A549 (cell line): ENCODE measurements at regions not wholly inside any gene's neighbourhood (a gene's known extent, or its start where the extent isn't known, plus 50 kb on each side); places are given as distances from the start of the nearest gene placed in this dataset.

Source experiments
- CBX2 ChIP-seq: fragments of 200-600 bp; sonication (generic); IDR thresholded peaks from 2 replicates; pipeline ENCODE4 v1.6.1; 2016; ENCODE audit warnings: low read depth, mild to moderate bottlenecking, borderline replicate concordance
- EP300 ChIP-seq, 2 experiments: fragments of >200 bp; sonication (Bioruptor Twin); formaldehyde crosslinking; IDR thresholded peaks; 2 replicates in 1 of 2; 3 replicates in 1 of 2; pipeline ENCODE4 v1.6.1; 2016 to 2017
- TP53 ChIP-seq: fragments of 250-450 bp; sonication (Bioruptor Pico); IDR thresholded peaks from 2 replicates; pipeline ENCODE4 v1.5.0; 2021; ENCODE audit warnings: mild to moderate bottlenecking, moderate library complexity
- TF ChIP-seq, protein P1 (sequence below): fragments of 450-650 bp; IDR thresholded peaks from 2 replicates; pipeline ENCODE4 v1.6.1; 2014; ENCODE audit warnings: antibody characterized with exemption

DNA sequence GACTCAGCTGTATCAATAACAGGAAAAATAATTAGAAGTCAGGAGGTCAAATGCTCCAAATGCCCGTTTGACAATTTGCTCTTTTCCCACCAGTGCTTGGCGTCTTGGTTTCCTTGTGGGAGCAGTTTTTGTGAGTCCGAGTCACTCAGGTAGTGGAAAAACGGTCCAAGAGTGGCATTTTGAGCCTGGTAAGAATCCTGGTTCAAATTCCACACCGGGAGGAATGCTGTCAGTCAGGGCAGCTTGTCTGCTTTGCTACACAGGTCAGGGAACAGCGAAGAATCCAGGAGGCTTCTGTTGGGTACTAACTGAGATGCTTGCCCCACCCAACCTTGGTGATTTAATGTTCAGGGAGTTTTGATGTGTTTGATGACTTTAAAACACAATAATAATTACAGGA lies 209.5 kb downstream of the HERPUD2 start:
- no peak for TF ChIP-seq TP53 (CRISPR knock-in tag)
- no peak for TF ChIP-seq EP300 (IDR thresholded peaks at IDR 0.05)
- TF ChIP-seq, protein P1, sequence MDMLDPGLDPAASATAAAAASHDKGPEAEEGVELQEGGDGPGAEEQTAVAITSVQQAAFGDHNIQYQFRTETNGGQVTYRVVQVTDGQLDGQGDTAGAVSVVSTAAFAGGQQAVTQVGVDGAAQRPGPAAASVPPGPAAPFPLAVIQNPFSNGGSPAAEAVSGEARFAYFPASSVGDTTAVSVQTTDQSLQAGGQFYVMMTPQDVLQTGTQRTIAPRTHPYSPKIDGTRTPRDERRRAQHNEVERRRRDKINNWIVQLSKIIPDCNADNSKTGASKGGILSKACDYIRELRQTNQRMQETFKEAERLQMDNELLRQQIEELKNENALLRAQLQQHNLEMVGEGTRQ: no peak
- TF ChIP-seq CBX2: no peak
